Mucosa of rectum (tissue), 2 donors: ENCODE measurements at regions not wholly inside any gene's neighbourhood (a gene's known extent, or its start where the extent isn't known, plus 50 kb on each side); places are given as distances from the start of the nearest gene placed in this dataset.

ENCODE experiments used
- H3K27ac ChIP-seq, 2 donors: one replicate each; pipeline ENCODE4 v1.7.0; 2013; ENCODE audit warnings: inconsistent platforms in 2 of 2, low read depth in 2 of 2, low read length in 2 of 2
- H3K27me3 ChIP-seq, 2 donors: one replicate each; pipeline ENCODE4 v1.7.0; 2013; ENCODE audit warnings: low read length in 2 of 2; ENCODE audit not compliant: control insufficient read depth in 2 of 2, insufficient read depth in 2 of 2
- H3K36me3 ChIP-seq, 2 donors: one replicate each; pipeline ENCODE4 v1.7.0; 2013; ENCODE audit warnings: low read length in 2 of 2; ENCODE audit not compliant: control insufficient read depth in 2 of 2, insufficient read depth in 2 of 2
- H3K4me1 ChIP-seq, 2 donors: one replicate each; pipeline ENCODE4 v1.7.0; 2013; ENCODE audit warnings: low read length in 2 of 2, mild to moderate bottlenecking in 1 of 2; ENCODE audit not compliant: control insufficient read depth in 2 of 2, insufficient read depth in 2 of 2
- H3K4me3 ChIP-seq, 2 donors: one replicate each; pipeline ENCODE4 v1.7.0; 2013; ENCODE audit warnings: low read length in 2 of 2
- H3K9ac ChIP-seq, 2 donors: one replicate each; pipeline ENCODE4 v1.7.0; 2013; ENCODE audit warnings: low read length in 2 of 2, low read depth in 1 of 2, mild to moderate bottlenecking in 1 of 2
- H3K9me3 ChIP-seq, 2 donors: one replicate each; pipeline ENCODE4 v1.7.0; 2013; ENCODE audit warnings: low read length in 2 of 2; ENCODE audit not compliant: control insufficient read depth in 2 of 2
- donor health status: healthy.
- donor health status: Normal muscosa, but diverticular disease.

DNA sequence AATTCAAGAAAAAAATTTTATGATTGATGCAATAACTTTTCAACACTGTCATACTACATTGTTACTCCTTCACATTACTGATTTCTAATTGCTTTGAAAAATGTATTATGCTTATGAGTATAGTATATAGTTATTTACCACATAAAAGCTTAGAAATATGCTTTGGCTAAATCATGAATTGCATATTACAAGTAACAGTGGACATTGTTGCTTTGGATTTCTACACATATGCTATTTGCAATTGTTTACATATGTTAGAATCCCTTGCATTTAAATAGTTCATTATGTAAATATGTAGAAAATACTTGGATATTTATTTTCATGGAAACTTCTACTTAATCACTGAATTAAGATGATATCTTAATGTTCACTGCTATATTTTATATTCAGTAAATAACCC lies 577.5 kb downstream of the QKI start:
- Histone ChIP-seq H3K27me3 (no peaks in the 10 kb centered on the region), H3K9me3 (no peaks in the 10 kb centered on the region), H3K36me3 (no peaks in the 10 kb centered on the region), H3K9ac (no peak overlapping the region), H3K4me3 (no peak overlapping the region), H3K27ac (no peak overlapping the region), H3K4me1 (no peaks in the 10 kb centered on the region)

DNA sequence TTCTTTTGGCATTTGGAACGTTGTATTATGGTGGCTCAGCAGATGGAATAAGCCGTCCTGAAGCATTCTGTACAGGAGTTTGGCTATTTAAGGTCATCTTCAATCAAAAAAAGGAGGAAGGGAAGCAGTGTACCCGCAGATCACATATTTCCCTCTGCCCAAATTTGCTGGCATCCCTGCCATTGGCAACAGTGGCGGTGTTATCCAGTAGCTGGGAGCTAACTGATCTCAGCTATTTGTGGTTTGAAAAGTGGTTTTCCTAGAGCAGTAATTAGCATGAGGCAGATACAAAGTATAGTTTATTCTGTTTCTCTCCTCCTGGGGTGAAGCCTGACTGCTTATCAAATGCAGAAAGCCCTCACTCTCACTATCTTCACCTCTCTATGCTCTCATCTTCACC lies 576.8 kb downstream of the QKI start:
- H3K9me3 ChIP-seq = no peaks in the 10 kb centered on the region
- H3K27me3 ChIP-seq = no peaks in the 10 kb centered on the region
- no peak overlapping the region for H3K27ac ChIP-seq
- H3K36me3 ChIP-seq = no peaks in the 10 kb centered on the region
- H3K4me3 ChIP-seq = no peak overlapping the region
- no peaks in the 10 kb centered on the region for H3K4me1 ChIP-seq
- no peak overlapping the region for H3K9ac ChIP-seq

DNA sequence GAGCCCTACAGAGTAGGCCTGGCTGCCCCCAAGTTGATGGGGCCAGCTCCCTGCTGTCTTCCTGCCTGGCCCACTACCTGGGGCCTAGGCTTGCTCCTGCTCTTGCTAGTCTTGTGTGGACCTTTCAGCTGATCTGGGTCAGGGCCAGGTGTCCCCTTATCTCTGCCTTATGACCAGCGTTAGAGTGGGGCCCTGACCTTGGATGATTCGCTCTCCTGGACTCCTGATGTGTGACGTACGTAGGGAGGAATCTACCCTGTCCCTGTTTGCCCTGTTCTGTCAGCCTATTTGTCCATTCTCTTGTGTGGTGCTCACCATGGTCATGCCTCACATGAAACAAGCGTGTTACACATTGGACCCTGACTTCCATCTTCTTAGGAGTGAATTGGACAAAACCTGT lies 571.8 kb downstream of the QKI start:
- H3K9me3 ChIP-seq = no peaks in the 10 kb centered on the region
- H3K9ac ChIP-seq = no peak overlapping the region
- H3K4me3 ChIP-seq = no peak overlapping the region
- no peaks in the 10 kb centered on the region for H3K36me3 ChIP-seq
- H3K27ac ChIP-seq = no peak overlapping the region
- no peaks in the 10 kb centered on the region for H3K27me3 ChIP-seq
- no peaks in the 10 kb centered on the region for H3K4me1 ChIP-seq

DNA sequence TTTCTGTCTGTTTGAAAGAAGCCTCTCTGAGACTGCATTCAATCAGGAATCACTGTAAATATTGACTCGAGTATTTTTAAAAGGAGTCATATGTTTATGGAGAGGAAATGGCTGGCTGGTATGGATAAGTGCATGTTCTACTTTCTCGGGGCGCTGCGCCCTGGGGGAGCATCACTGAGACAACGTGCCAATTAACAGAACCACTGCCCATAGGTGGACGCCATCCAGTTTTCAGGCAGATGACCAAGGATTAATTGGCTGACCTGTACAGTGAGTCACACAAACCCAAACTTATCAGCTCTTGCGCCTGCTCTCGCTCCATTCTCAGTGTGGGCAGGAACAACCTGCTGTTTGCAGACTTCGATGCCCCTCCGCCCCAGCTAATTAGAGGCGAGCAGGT lies 571.2 kb downstream of the QKI start:
- no peak overlapping the region for H3K27ac ChIP-seq

DNA sequence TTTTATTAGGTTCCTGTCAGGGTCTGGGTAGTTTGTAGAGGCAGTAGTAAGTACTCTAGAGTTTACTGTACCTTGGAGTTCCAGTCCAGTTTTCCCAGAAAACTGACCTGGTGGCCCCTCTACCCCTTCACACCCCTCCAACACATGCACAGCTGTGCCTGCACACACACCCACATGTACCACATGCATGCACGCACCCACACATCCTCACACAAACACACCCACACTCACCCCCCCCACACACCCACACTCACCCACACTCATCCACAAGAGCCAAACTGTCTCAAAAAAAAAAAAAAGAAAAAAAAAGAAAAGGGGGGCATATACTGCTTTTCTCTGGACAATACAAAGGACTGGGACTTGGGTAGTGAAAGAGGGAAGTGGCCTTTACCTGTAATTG lies 570.5 kb downstream of the QKI start:
- no peak overlapping the region for H3K27ac ChIP-seq
- no peaks in the 10 kb centered on the region for H3K36me3 ChIP-seq
- no peaks in the 10 kb centered on the region for H3K27me3 ChIP-seq
- H3K9me3 ChIP-seq = no peaks in the 10 kb centered on the region
- no peak overlapping the region for H3K9ac ChIP-seq
- H3K4me3 ChIP-seq = no peak overlapping the region
- H3K4me1 ChIP-seq = no peaks in the 10 kb centered on the region

More for the DNA sequence above, 571.2 kb downstream of the QKI start:
- Histone ChIP-seq H3K4me1 (no peaks in the 10 kb centered on the region), H3K9ac (no peak overlapping the region), H3K9me3 (no peaks in the 10 kb centered on the region), H3K27me3 (no peaks in the 10 kb centered on the region), H3K4me3 (no peak overlapping the region), H3K36me3 (no peaks in the 10 kb centered on the region)

DNA sequence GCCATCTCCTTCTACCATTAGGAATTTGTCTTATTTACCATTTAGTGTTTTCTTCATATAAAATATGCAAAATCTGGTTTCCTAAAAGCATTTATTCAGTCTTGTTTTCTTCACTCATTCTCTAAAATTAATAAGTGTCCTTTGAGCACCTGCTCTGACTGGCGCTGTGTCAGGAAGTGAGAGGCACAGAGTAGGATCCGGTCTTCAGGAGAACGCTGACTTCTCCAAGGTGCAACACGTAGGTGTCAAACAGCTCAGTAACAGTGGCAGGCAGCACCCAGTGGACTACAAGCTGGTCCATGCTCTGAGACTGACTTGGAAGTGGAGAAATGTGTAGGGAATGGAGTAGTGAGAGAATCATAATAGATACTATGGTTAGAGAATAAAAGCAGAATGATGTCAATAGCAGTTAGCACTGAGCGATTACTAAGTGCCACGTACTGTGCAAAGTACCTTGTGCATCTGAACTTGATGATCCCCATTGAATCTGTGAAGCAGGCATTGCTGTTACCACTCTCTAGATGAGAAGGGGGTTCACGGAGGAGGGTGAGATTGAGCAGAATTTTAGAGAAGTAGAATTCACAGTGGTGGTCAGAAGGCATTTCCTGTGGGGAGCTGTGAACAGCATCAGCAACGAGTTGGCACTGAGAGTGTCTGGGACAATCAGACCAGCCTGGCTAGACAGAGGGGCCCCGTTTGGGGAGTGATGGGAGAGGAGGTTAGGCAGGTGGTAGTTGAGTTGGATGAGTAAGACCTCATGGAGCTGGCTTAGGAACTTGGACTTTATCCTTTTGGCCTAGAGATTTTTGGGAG lies 569.8 kb downstream of the QKI start:
- Histone ChIP-seq H3K36me3 (no peaks in the 10 kb centered on the region), H3K9me3 (no peaks in the 10 kb centered on the region), H3K4me3 (no peak overlapping the region), H3K4me1 (no peaks in the 10 kb centered on the region), H3K9ac (no peak overlapping the region), H3K27ac (no peak overlapping the region), H3K27me3 (no peaks in the 10 kb centered on the region)

DNA sequence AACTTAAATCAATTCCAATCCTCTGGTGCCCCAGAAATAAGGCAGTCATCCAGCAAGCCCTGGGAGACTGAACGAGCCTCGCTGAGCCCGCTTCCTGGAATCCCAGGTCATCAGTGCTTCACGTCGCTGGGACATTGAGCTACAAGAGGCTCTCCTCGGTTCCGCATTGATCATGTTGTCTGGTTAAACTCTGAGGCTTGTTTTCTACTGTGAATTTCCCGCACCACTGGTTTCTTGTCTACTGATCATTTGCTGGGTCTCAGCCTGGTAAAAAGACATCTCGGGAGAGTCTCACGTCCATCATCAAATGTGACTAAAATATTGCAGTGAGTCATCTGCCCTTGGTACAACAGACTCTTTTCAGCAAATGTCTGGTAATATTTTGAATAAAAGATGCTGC lies 569.2 kb downstream of the QKI start:
- H3K4me1 ChIP-seq = no peaks in the 10 kb centered on the region
- H3K9ac ChIP-seq = no peak overlapping the region
- no peaks in the 10 kb centered on the region for H3K36me3 ChIP-seq
- H3K27me3 ChIP-seq = no peaks in the 10 kb centered on the region
- no peak overlapping the region for H3K4me3 ChIP-seq
- H3K27ac ChIP-seq = no peak overlapping the region
- H3K9me3 ChIP-seq = no peaks in the 10 kb centered on the region

DNA sequence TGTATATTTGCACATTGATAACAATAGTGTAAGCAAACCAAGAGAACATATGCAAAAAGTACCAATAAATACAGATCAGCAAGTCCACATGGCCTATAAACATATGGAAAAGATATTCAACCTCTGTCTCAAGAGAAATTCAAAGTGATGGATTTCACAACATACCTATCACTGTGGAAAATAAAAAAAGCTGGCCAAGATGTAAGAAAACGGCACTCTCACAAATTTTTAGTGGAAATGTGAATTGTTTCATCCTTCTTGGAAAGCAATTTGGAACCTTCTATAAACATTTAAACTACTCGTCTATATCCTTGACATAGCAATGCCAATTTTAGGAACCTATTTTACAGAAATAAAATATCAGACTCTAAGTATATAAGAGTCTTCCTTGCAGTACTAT lies 559.8 kb downstream of the QKI start:
- H3K4me3 ChIP-seq = no peak overlapping the region
- no peaks in the 10 kb centered on the region for H3K9me3 ChIP-seq
- peaks cover 0 to 4% of the 10 kb centered on the region in 2 donors for H3K27me3 ChIP-seq
- H3K4me1 ChIP-seq = no peaks in the 10 kb centered on the region
- H3K36me3 ChIP-seq = no peaks in the 10 kb centered on the region
- H3K27ac ChIP-seq = no peak overlapping the region
- H3K9ac ChIP-seq = no peak overlapping the region

DNA sequence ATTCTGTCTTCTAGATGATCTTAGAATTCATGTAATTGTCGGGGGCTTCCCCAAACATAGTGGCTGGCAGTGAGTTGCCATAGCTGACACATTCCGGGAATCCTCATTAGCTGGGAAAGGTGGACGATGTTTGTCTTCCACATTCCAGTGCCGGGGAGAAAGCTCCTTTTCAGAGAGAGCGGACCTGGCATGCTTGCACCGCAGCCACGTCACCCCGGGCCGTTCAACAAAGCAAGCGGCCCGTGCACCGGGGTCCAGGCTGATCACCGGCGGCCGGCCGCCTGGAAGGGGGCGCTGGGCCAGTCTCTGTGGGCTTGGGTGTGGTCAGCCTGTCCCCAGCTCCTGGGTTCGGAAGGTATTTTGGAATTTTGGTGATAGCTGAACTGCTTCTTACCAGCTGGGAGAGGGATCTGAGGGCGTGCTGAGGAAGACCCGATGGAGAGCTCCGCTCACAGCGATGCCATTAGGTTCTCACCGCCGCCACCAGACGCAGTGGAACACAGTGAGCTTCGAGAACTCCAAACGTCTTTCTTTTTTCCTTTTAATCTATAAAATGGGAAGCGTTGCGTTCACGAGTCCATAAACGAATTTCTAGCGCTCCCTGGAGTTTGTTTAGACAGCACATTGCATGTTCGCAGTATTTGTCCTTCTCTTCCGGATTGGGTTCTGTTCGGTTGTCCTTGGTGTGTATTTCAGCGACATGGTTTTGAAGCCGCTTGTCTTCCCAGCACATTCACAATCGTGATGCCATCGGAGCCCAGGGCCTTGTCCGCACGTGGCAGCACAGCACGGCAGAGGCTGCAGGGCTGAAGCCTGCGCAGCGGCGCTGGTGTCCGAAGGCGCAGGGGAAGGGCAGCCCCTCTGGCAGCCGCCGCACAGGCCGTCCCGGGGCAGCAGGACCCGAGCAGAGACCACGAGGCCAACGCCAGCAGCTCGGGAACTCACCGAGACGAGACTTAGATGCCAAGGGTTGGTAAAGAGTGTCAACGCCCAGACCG lies 557.6 kb downstream of the QKI start:
- H3K4me3 ChIP-seq = no peak overlapping the region
- H3K9ac ChIP-seq = no peak overlapping the region
- peaks cover 0 to 4% of the 10 kb centered on the region in 2 donors for H3K27me3 ChIP-seq
- no peaks in the 10 kb centered on the region for H3K4me1 ChIP-seq
- H3K9me3 ChIP-seq = no peaks in the 10 kb centered on the region
- H3K27ac ChIP-seq = no peak overlapping the region
- no peaks in the 10 kb centered on the region for H3K36me3 ChIP-seq
